KMS-11 (cell line): ENCODE measurements at regions not wholly inside any gene's neighbourhood (a gene's known extent, or its start where the extent isn't known, plus 50 kb on each side); places are given as distances from the start of the nearest gene placed in this dataset.
"Not testable (repeated sequence)": the region's sequence is repeated elsewhere in the genome, so short reads cannot be mapped to it uniquely, and the experiment has no call there.

Source experiments
- H2AFZ ChIP-seq: fragments of 200-600 bp; sonication (generic); 2 replicates; pipeline ENCODE4 v1.6.1; 2016; ENCODE audit warnings: antibody characterized with exemption, mixed run types, low read depth
- H3K27ac ChIP-seq: fragments of 200-600 bp; sonication (generic); 2 replicates; pipeline ENCODE4 v1.6.1; 2016; ENCODE audit warnings: mild to moderate bottlenecking, mixed run types
- H3K27me3 ChIP-seq: fragments of 200-600 bp; sonication (generic); 2 replicates; pipeline ENCODE4 v1.6.1; 2017; ENCODE audit warnings: mild to moderate bottlenecking, low read depth, mixed run types, moderate library complexity; ENCODE audit not compliant: insufficient read depth
- H3K36me3 ChIP-seq: fragments of 200-600 bp; sonication (generic); 2 replicates; pipeline ENCODE4 v1.6.1; 2017; ENCODE audit warnings: mild to moderate bottlenecking, mixed run types; ENCODE audit not compliant: insufficient read depth
- H3K4me1 ChIP-seq: fragments of 200-600 bp; sonication (generic); 2 replicates; pipeline ENCODE4 v1.6.1; 2016; ENCODE audit warnings: mild to moderate bottlenecking, low read depth, mixed run types; ENCODE audit not compliant: poor library complexity, severe bottlenecking
- H3K4me2 ChIP-seq: fragments of 200-600 bp; sonication (generic); 2 replicates; pipeline ENCODE4 v1.7.0; 2016; ENCODE audit warnings: mild to moderate bottlenecking, mixed run types
- H3K4me3 ChIP-seq: fragments of 200-600 bp; sonication (generic); IDR thresholded peaks from 2 replicates; pipeline ENCODE4 v1.6.1; 2017; ENCODE audit warnings: low read depth, low read length, mixed read lengths; ENCODE audit not compliant: insufficient read depth
- H3K79me2 ChIP-seq: fragments of 200-600 bp; sonication (generic); 2 replicates; pipeline ENCODE4 v1.6.1; 2016; ENCODE audit warnings: low read depth, mixed run types; ENCODE audit not compliant: insufficient read depth
- H3K9ac ChIP-seq: fragments of 200-600 bp; sonication (generic); 2 replicates; pipeline ENCODE4 v1.6.1; 2016; ENCODE audit warnings: mild to moderate bottlenecking, mixed run types
- H4K20me1 ChIP-seq: fragments of 200-600 bp; sonication (generic); 2 replicates; pipeline ENCODE4 v1.6.1; 2016; ENCODE audit warnings: mild to moderate bottlenecking, mixed run types; ENCODE audit not compliant: insufficient read depth
- CTCF ChIP-seq: fragments of 200-600 bp; sonication (generic); conservative IDR thresholded peaks from 2 replicates; pipeline ENCODE4 v1.6.1; 2017; ENCODE audit warnings: low read depth, mild to moderate bottlenecking, antibody characterized with exemption, low read length, moderate library complexity, mixed read lengths

GRCh38 chr15:35244227-35244626 lies 159.1 kb upstream of the NANOGP8 start:
- Histone ChIP-seq H3K4me3 (no peak overlapping the region), H3K4me2 (no peak overlapping the region), H3K27me3 (no peaks in the 10 kb centered on the region), H3K4me1 (no peaks in the 10 kb centered on the region), H4K20me1 (no peaks in the 10 kb centered on the region), H2AFZ (no peak overlapping the region), H3K9ac (no peak overlapping the region), H3K36me3 (no peaks in the 10 kb centered on the region), H3K79me2 (no peaks in the 10 kb centered on the region), H3K27ac (no peak overlapping the region)
- no peak for TF ChIP-seq CTCF

DNA sequence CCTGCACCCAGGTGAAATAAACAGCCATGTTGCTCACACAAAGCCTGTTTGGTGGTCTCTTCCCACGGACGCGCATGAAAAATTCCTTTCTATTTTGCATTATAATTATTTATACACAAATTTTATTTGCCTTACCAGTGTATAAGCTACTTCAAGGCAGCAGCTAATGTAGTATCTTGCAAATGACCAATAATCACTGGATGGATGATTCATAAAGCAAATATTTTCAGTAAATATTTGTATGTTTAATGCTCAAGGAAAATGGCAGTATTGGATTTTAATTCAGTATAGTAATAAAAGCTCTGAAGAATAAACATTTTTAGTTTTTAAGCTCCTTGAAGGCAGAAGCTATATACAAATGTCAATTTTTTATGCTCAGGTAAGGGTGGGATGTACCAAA lies 158.7 kb upstream of the NANOGP8 start:
- Histone ChIP-seq H3K4me3 (no peak overlapping the region), H3K79me2 (no peaks in the 10 kb centered on the region), H3K4me2 (no peak overlapping the region), H4K20me1 (no peaks in the 10 kb centered on the region), H3K27ac (no peak overlapping the region), H2AFZ (no peak overlapping the region), H3K9ac (no peak overlapping the region), H3K27me3 (no peaks in the 10 kb centered on the region), H3K36me3 (no peaks in the 10 kb centered on the region), H3K4me1 (no peaks in the 10 kb centered on the region)
- TF ChIP-seq CTCF = no peak

DNA sequence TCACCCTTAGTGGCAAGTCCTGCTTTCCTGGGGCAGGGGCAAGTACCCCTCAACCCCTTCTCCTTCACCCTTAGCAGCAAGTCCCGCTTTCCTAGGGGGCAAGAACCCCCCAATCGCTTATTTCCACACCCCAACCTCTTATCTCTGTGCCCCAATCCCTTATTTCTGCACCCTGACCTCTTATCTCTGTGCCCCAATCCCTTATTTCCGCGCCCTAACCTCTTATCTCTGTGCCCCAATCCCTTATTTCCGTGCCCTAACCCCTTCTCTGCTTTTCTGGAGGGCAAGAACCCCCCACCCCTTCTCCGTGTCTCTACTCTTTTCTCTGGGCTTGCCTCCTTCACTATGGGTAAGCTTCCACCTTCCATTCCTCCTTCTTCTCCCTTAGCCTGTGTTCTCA lies 154.6 kb upstream of the NANOGP8 start:
- H3K4me3 ChIP-seq, H3K36me3 ChIP-seq, H2AFZ ChIP-seq, H3K27ac ChIP-seq, H3K4me1 ChIP-seq, H3K27me3 ChIP-seq, H4K20me1 ChIP-seq, H3K79me2 ChIP-seq, H3K9ac ChIP-seq, H3K4me2 ChIP-seq: not testable (repeated sequence)

GRCh38 chr15:35238448-35238847 lies 153.4 kb upstream of the NANOGP8 start:
- H3K27me3 ChIP-seq, H3K27ac ChIP-seq, H4K20me1 ChIP-seq, H3K4me2 ChIP-seq, H3K9ac ChIP-seq, H2AFZ ChIP-seq, H3K79me2 ChIP-seq, H3K4me1 ChIP-seq, H3K36me3 ChIP-seq, H3K4me3 ChIP-seq: not testable (repeated sequence)

- Histone ChIP-seq H3K4me2 (no peak overlapping the region), H3K79me2 (no peaks in the 10 kb centered on the region), H4K20me1 (no peaks in the 10 kb centered on the region), H3K4me1 (no peaks in the 10 kb centered on the region), H2AFZ (no peak overlapping the region), H3K36me3 (no peaks in the 10 kb centered on the region), H3K27ac (no peak overlapping the region), H3K4me3 (no peak overlapping the region), H3K27me3 (no peaks in the 10 kb centered on the region), H3K9ac (no peak overlapping the region)
- no peak for TF ChIP-seq CTCF
These were observed 144.0 kb upstream of the NANOGP8 start for GRCh38 chr15:35229085-35229484.
